SH-SY5Y (cell line): ENCODE measurements at regions not wholly inside any gene's neighbourhood (a gene's known extent, or its start where the extent isn't known, plus 50 kb on each side); places are given as distances from the start of the nearest gene placed in this dataset.

ENCODE experiments used
- GATA2 ChIP-seq: IDR thresholded peaks from 2 replicates; pipeline ENCODE4 v1.6.1; 2011; ENCODE audit warnings: mild to moderate bottlenecking, low read depth, low read length
- GATA3 ChIP-seq: IDR thresholded peaks from 2 replicates; pipeline ENCODE4 v1.6.1; 2011; ENCODE audit warnings: low read depth, mild to moderate bottlenecking, low read length, moderate library complexity

DNA sequence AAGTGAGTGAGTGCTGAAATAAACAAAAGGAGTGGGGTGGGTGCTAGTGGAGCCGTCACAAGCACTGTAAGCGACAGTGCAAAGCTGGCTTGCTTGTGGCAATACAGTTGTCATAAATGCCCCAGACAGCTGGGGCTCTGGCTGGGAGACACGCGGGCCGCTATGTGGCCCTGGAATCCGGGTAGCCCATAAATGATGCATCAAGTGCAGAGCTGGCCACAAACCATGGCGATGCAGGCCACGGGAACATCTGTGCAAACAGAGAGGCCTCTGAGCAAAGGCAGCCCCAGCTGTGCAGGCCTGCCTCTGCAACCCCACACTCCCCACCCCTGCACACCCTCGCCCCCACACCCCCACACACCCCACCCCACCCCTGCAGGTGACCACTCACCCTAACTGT lies 349.2 kb upstream of the ID2 start:
- TF ChIP-seq GATA3: no peak
- TF ChIP-seq GATA2: no peak
